SK-N-SH (cell line): ENCODE measurements at regions not wholly inside any gene's neighbourhood (a gene's known extent, or its start where the extent isn't known, plus 50 kb on each side); places are given as distances from the start of the nearest gene placed in this dataset.

Experiments
- CTCF ChIA-PET: fragments of 300-600, 350-600 bp; formaldehyde crosslinking; extraction: SDS; loops from one replicate; lab custom pipeline; 2021; lab: Yijun Ruan, JAX
- POLR2A ChIA-PET: fragments of 350-600 bp; sonication (Branson Sonifier 250); formaldehyde crosslinking; extraction: SDS; loops from one replicate; lab custom pipeline; 2020; ENCODE audit warnings: antibody characterized with exemption, inconsistent platforms; lab: Yijun Ruan, JAX
- DNase-seq: peaks from one replicate; pipeline ENCODE4 v3.0.0; 2012
- H2AFZ ChIP-seq: fragments of 200-600 bp; sonication (generic); 2 replicates; pipeline ENCODE4 v1.8.1; 2016; ENCODE audit warnings: antibody characterized with exemption, mild to moderate bottlenecking, low read depth
- H3F3A ChIP-seq: fragments of 200-600 bp; sonication (generic); replicated peaks from 2 replicates; pipeline ENCODE3; 2016; ENCODE audit warnings: antibody characterized with exemption, mild to moderate bottlenecking; ENCODE audit not compliant: insufficient read depth
- H3K27ac ChIP-seq, 2 experiments: fragments of 200-500 bp in 1 of 2; fragments of 200-600 bp in 1 of 2; sonication (Bioruptor generic) in 1 of 2; sonication (generic), shearing (Covaris generic) in 1 of 2; 2 replicates each; pipeline versions ENCODE4 v1.5.1 to v1.6.1; 2014 to 2016; ENCODE audit warnings: low read depth in 2 of 2, inconsistent platforms in 1 of 2, low read length in 1 of 2, mild to moderate bottlenecking in 1 of 2, mixed read lengths in 1 of 2
- H3K27me3 ChIP-seq: fragments of 200-600 bp; sonication (generic), shearing (Covaris generic); 2 replicates; pipeline ENCODE4 v1.6.1; 2016; ENCODE audit warnings: mixed run types; ENCODE audit not compliant: insufficient read depth
- H3K36me3 ChIP-seq, 2 experiments: fragments of 200-500 bp in 1 of 2; fragments of 200-600 bp in 1 of 2; sonication (Bioruptor generic) in 1 of 2; sonication (generic) in 1 of 2; replicated peaks in 1 of 2; 2 replicates each; pipeline versions ENCODE3 to v1.5.1; 2014 to 2016; ENCODE audit warnings: low read length in 1 of 2, mild to moderate bottlenecking in 1 of 2; ENCODE audit not compliant: insufficient read depth in 2 of 2, control insufficient read depth in 1 of 2
- H3K4me1 ChIP-seq, 2 experiments: fragments of 200-500 bp in 1 of 2; fragments of 200-600 bp in 1 of 2; sonication (Bioruptor generic) in 1 of 2; sonication (generic), shearing (Covaris generic) in 1 of 2; 2 replicates each; pipeline versions ENCODE4 v1.5.1 to v1.6.1; 2014 to 2016; ENCODE audit warnings: low read depth in 1 of 2, low read length in 1 of 2, mixed run types in 1 of 2; ENCODE audit not compliant: insufficient read depth in 2 of 2, control insufficient read depth in 1 of 2
- H3K4me2 ChIP-seq: fragments of 200-600 bp; sonication (generic), shearing (Covaris generic); 2 replicates; pipeline ENCODE4 v1.6.1; 2017; ENCODE audit warnings: mixed run types
- H3K4me3 ChIP-seq, 2 experiments: fragments of 200-500 bp in 1 of 2; fragments of 200-600 bp in 1 of 2; sonication (Bioruptor generic) in 1 of 2; sonication (generic), shearing (Covaris generic) in 1 of 2; 2 replicates each; pipeline versions ENCODE4 v1.5.1 to v1.8.1; 2014 to 2016; ENCODE audit warnings: low read depth in 2 of 2, inconsistent platforms in 1 of 2, low read length in 1 of 2, mild to moderate bottlenecking in 1 of 2, mixed read lengths in 1 of 2, moderate library complexity in 1 of 2
- H3K79me2 ChIP-seq: fragments of 200-600 bp; sonication (generic); 2 replicates; pipeline ENCODE4 v1.8.1; 2017; ENCODE audit warnings: mild to moderate bottlenecking; ENCODE audit not compliant: insufficient read depth
- H3K9ac ChIP-seq: fragments of 200-600 bp; sonication (generic); 2 replicates; pipeline ENCODE4 v1.6.1; 2017; ENCODE audit warnings: mixed run types
- H3K9me2 ChIP-seq: fragments of 200-600 bp; sonication (generic); 2 replicates; pipeline ENCODE4 v1.6.1; 2017; ENCODE audit warnings: mixed run types
- H3K9me3 ChIP-seq: fragments of 200-600 bp; sonication (generic); 2 replicates; pipeline ENCODE4 v1.6.1; 2017; ENCODE audit warnings: mixed run types, mild to moderate bottlenecking, moderate library complexity
- H4K20me1 ChIP-seq: fragments of 200-600 bp; sonication (generic); 2 replicates; pipeline ENCODE4 v1.6.1; 2017; ENCODE audit warnings: mild to moderate bottlenecking, mixed run types; ENCODE audit not compliant: insufficient read depth
- CHD2 ChIP-seq: fragments of 150-350 bp; IDR thresholded peaks from 2 replicates; pipeline ENCODE4 v1.6.1; 2018; ENCODE audit warnings: low read length; ENCODE audit not compliant: partially characterized antibody
- EP300 ChIP-seq, 2 experiments: IDR thresholded peaks; 2 replicates each; pipeline versions ENCODE4 v1.4.0 to v1.6.1; 2012; ENCODE audit warnings: borderline replicate concordance in 1 of 2, low read depth in 1 of 2, low read length in 1 of 2
- EZH2phosphoT487 ChIP-seq: fragments of 200-600 bp; sonication (generic); IDR thresholded peaks from 2 replicates; pipeline ENCODE4 v1.6.1; 2017; ENCODE audit warnings: low read depth, mixed run types, mild to moderate bottlenecking, antibody characterized with exemption, moderate library complexity, borderline replicate concordance
- FOSL2 ChIP-seq: IDR thresholded peaks from 2 replicates; pipeline ENCODE4 v1.4.0; 2012; ENCODE audit warnings: low read depth, mild to moderate bottlenecking, moderate library complexity, borderline replicate concordance
- FOXJ3 ChIP-seq: sonication (generic); formaldehyde crosslinking; IDR thresholded peaks from 2 replicates; pipeline ENCODE4 v1.5.1; 2020; ENCODE audit warnings: mild to moderate bottlenecking, missing genetic modification reagents
- FOXM1 ChIP-seq: IDR thresholded peaks from 2 replicates; pipeline ENCODE4 v1.4.0; 2012; ENCODE audit warnings: low read depth, mild to moderate bottlenecking
- GABPA ChIP-seq: IDR thresholded peaks from 2 replicates; pipeline ENCODE4 v1.4.0; 2012; ENCODE audit warnings: low read depth, mild to moderate bottlenecking
- MEF2A ChIP-seq: IDR thresholded peaks from 2 replicates; pipeline ENCODE4 v1.4.0; 2012; ENCODE audit warnings: low read depth, borderline replicate concordance
- MXI1 ChIP-seq: IDR thresholded peaks from 2 replicates; pipeline ENCODE4 v1.6.1; 2012; ENCODE audit warnings: mild to moderate bottlenecking, low read depth, low read length, improper control_type of control experiment
- NFIC ChIP-seq: IDR thresholded peaks from 2 replicates; pipeline ENCODE4 v1.4.0; 2012; ENCODE audit warnings: borderline replicate concordance
- SIN3A ChIP-seq: IDR thresholded peaks from 2 replicates; pipeline ENCODE4 v1.6.1; 2012; ENCODE audit warnings: low read depth, mild to moderate bottlenecking, low read length, moderate library complexity, borderline replicate concordance
- TAF1 ChIP-seq: IDR thresholded peaks from 2 replicates; pipeline ENCODE4 v1.6.1; 2012; ENCODE audit warnings: low read depth, mild to moderate bottlenecking, low read length, moderate library complexity, borderline replicate concordance
- WGBS: methylation state at CpG from one replicate; pipeline ENCODE4 v1.1.6; 2017; ENCODE audit warnings: low lambda C conversion rate; 5-methylcytosine and 5-hydroxymethylcytosine counted together

- no peak overlapping the region for H3K4me2 ChIP-seq
- ChIA-PET POLR2A (no interaction called here), CTCF (no interaction called here)
- no peaks in the 10 kb centered on the region for H3F3A ChIP-seq
- no peaks in the 10 kb centered on the region for H3K36me3 ChIP-seq
- no peaks in the 10 kb centered on the region for H3K27me3 ChIP-seq
- no peaks in the 10 kb centered on the region for H3K79me2 ChIP-seq
- no peaks in the 10 kb centered on the region for H4K20me1 ChIP-seq
- no peaks in the 10 kb centered on the region for H3K4me1 ChIP-seq
- H3K4me3 ChIP-seq = no peak overlapping the region
- no peak overlapping the region for H2AFZ ChIP-seq
- no peaks in the 10 kb centered on the region for H3K9me2 ChIP-seq
- H3K9ac ChIP-seq = no peak overlapping the region
- H3K27ac ChIP-seq = no peak overlapping the region
- TF ChIP-seq FOXJ3 (CRISPR knock-in tag) = no peak
- no peak for TF ChIP-seq FOXM1
- no peak for TF ChIP-seq MXI1
- TF ChIP-seq EZH2phosphoT487 = no peak
- TF ChIP-seq SIN3A = no peak
- TF ChIP-seq FOSL2 = no peak
- DNase-seq = no peak
- WGBS = 75% methylated on average over 7 of the region's 7 CpGs
- no peaks in the 10 kb centered on the region for H3K9me3 ChIP-seq
Measured at GRCh38 chr1:217921126-217921904, 290.2 kb downstream of the SPATA17 start.

- no peak overlapping the region for H3K4me2 ChIP-seq
- H4K20me1 ChIP-seq = no peaks in the 10 kb centered on the region
- no peaks in the 10 kb centered on the region for H3F3A ChIP-seq
- H2AFZ ChIP-seq = no peak overlapping the region
- CTCF ChIA-PET = no interaction called here
- POLR2A ChIA-PET = no interaction called here
- WGBS = 96% methylated on average over 24 of the region's 36 CpGs
- H3K27ac ChIP-seq = no peak overlapping the region
- H3K9me3 ChIP-seq = no peaks in the 10 kb centered on the region
- H3K4me3 ChIP-seq = no peak overlapping the region
- no peaks in the 10 kb centered on the region for H3K27me3 ChIP-seq
- no peak for DNase-seq
- no peak overlapping the region for H3K9ac ChIP-seq
- H3K9me2 ChIP-seq = no peaks in the 10 kb centered on the region
- H3K4me1 ChIP-seq = peaks cover 0 to 3% of the 10 kb centered on the region in 2 experiments; a peak in 2 of 4 replicates
- TF ChIP-seq MEF2A = no peak
- TF ChIP-seq CHD2 = no peak
- TF ChIP-seq GABPA = no peak
- TF ChIP-seq TAF1 = no peak
- TF ChIP-seq NFIC = no peak
- TF ChIP-seq EP300 (IDR thresholded peaks at IDR 0.05; ENCODE audit: borderline replicate concordance in 1 of 2, low read depth in 1 of 2, low read length in 1 of 2) = no peak
- H3K79me2 ChIP-seq = no peaks in the 10 kb centered on the region
- no peaks in the 10 kb centered on the region for H3K36me3 ChIP-seq
Measured at GRCh38 chr1:217924924-217925323, 293.8 kb downstream of the SPATA17 start.
